Kidney (tissue), 13 donors: ENCODE measurements at regions not wholly inside any gene's neighbourhood (a gene's known extent, or its start where the extent isn't known, plus 50 kb on each side); places are given as distances from the start of the nearest gene placed in this dataset.
A peak's percentile ranks its signal among the peaks of the same experiment; 100 is the strongest.

ENCODE experiments used
- DNase-seq, 5 donors: peaks; one replicate each; pipeline ENCODE4 v3.0.0-alpha.2; 2013 to 2020
- FAIRE-seq: peaks from 2 replicates; lab custom pipeline; 2012; peaks lifted over from hg19 to GRCh38; lab: Jason Lieb, UNC
- H3K27ac ChIP-seq, 2 donors: one replicate each; pipeline ENCODE4 v1.7.0; 2013; ENCODE audit warnings: low read depth in 2 of 2, low read length in 2 of 2, inconsistent platforms in 1 of 2
- H3K27me3 ChIP-seq: one replicate; pipeline ENCODE4 v1.7.1; 2013; ENCODE audit warnings: low read length, inconsistent platforms; ENCODE audit not compliant: control insufficient read depth, insufficient read depth
- H3K36me3 ChIP-seq, 3 donors: one replicate each; pipeline versions ENCODE4 v1.7.0 to v1.7.1; 2013; ENCODE audit warnings: low read length in 3 of 3, control low read depth in 1 of 3, inconsistent platforms in 1 of 3; ENCODE audit not compliant: insufficient read depth in 3 of 3, control insufficient read depth in 2 of 3
- H3K4me1 ChIP-seq, 3 donors: one replicate each; pipeline versions ENCODE4 v1.7.0 to v1.7.1; 2013; ENCODE audit warnings: low read length in 3 of 3, inconsistent platforms in 1 of 3, low read depth in 1 of 3; ENCODE audit not compliant: control insufficient read depth in 2 of 3, insufficient read depth in 2 of 3
- H3K4me3 ChIP-seq, 3 donors: one replicate each; pipeline versions ENCODE4 v1.7.0 to v1.8.1; 2013; ENCODE audit warnings: low read length in 3 of 3, control low read depth in 1 of 3, inconsistent platforms in 1 of 3
- H3K9ac ChIP-seq, 3 donors: one replicate each; pipeline versions ENCODE4 v1.7.0 to v1.7.1; 2013; ENCODE audit warnings: low read length in 3 of 3, control low read depth in 1 of 3, inconsistent platforms in 1 of 3
- H3K9me3 ChIP-seq, 3 donors: one replicate each; pipeline versions ENCODE4 v1.7.0 to v1.7.1; 2013; ENCODE audit warnings: low read length in 3 of 3, control low read depth in 1 of 3, inconsistent platforms in 1 of 3; ENCODE audit not compliant: control insufficient read depth in 2 of 3, insufficient read depth in 1 of 3
- intact Hi-C: fragments of 100-400 bp; cut with DNase I; formaldehyde crosslinking; loops from one replicate; pipeline ENCODE4 v1.11.1; 2022
- TF ChIP-seq, protein P1 (sequence below): IDR thresholded peaks from 3 replicates; pipeline ENCODE4 v1.5.1; 2012; ENCODE audit warnings: mild to moderate bottlenecking, moderate library complexity, borderline replicate concordance; ENCODE audit not compliant: insufficient read depth; ENCODE audit errors: extremely low read depth
- donor health status: control.
- donor health status: control.
- donor health status: control.
- donor health status: control.
- donor health status: control.
- donor health status: DM: yes; HTN: yes; CAD: no.
- donor health status: Normal renal cell carcinoma (clear cell type).

DNA sequence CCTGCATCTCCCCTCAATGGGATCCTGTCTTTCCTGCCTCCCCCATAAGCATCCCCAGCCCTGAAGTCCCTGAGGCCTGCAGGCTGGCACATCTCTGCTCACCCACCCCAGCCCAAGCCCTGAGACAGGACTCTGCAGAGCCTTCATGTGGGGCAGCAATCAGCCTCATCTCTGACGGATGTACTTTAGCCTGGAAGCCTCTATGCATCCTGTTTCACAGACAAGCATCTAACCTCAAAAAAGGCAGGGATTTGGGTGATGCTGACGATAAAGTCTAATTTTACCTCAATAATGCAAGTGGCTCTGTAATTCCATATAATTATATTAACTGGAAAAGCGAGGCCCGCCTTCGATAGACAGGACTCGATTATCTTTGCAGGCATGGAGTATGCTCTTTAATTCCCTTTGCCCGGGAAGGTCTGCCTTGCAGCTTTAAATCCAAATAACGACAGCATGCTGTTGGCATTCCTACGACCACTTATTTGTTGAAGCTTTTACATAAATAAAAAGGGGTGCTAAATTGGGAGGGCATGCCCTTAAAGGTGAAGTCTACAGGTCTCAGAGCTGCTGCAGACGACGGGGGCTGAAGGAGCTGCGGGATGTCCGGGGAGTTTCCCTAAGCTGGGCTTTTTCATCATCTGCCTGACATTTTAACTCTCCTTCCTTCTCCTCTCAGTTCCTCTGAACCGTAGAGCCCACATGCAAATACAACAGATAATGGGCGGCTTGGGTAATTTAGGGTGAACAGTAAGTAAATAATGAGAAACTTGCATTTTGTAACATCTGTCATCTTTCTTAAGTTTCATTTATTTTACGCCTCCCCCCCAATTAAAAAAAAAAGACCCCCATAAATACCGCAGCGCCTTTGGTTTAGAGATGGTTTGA lies 211.5 kb downstream of the URI1 start:
- H3K9ac ChIP-seq = no peak overlapping the region
- FAIRE-seq = no peak

GRCh38 chr19:30154410-30154809 lies 212.4 kb downstream of the URI1 start:
- no peak for DNase-seq
- Histone ChIP-seq H3K27me3 (no peaks in the 10 kb centered on the region), H3K27ac (no peak overlapping the region), H3K9me3 (no peaks in the 10 kb centered on the region), H3K9ac (no peak overlapping the region), H3K4me1 (no peaks in the 10 kb centered on the region), H3K4me3 (no peak overlapping the region), H3K36me3 (no peaks in the 10 kb centered on the region)
- no peak for FAIRE-seq
- intact Hi-C loops = no loop called here
- TF ChIP-seq, protein P1, sequence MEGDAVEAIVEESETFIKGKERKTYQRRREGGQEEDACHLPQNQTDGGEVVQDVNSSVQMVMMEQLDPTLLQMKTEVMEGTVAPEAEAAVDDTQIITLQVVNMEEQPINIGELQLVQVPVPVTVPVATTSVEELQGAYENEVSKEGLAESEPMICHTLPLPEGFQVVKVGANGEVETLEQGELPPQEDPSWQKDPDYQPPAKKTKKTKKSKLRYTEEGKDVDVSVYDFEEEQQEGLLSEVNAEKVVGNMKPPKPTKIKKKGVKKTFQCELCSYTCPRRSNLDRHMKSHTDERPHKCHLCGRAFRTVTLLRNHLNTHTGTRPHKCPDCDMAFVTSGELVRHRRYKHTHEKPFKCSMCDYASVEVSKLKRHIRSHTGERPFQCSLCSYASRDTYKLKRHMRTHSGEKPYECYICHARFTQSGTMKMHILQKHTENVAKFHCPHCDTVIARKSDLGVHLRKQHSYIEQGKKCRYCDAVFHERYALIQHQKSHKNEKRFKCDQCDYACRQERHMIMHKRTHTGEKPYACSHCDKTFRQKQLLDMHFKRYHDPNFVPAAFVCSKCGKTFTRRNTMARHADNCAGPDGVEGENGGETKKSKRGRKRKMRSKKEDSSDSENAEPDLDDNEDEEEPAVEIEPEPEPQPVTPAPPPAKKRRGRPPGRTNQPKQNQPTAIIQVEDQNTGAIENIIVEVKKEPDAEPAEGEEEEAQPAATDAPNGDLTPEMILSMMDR = no peak

More for the DNA sequence above, 211.5 kb downstream of the URI1 start:
- no peaks in the 10 kb centered on the region for H3K27me3 ChIP-seq
- H3K36me3 ChIP-seq = no peaks in the 10 kb centered on the region
- H3K9me3 ChIP-seq = no peaks in the 10 kb centered on the region
- TF ChIP-seq, protein P1 = no peak
- DNase-seq = peak in 1 of 5 donors; percentile 25
- H3K4me3 ChIP-seq = no peak overlapping the region
- intact Hi-C loops = no loop called here
- H3K27ac ChIP-seq = no peak overlapping the region
- H3K4me1 ChIP-seq = no peaks in the 10 kb centered on the region

DNA sequence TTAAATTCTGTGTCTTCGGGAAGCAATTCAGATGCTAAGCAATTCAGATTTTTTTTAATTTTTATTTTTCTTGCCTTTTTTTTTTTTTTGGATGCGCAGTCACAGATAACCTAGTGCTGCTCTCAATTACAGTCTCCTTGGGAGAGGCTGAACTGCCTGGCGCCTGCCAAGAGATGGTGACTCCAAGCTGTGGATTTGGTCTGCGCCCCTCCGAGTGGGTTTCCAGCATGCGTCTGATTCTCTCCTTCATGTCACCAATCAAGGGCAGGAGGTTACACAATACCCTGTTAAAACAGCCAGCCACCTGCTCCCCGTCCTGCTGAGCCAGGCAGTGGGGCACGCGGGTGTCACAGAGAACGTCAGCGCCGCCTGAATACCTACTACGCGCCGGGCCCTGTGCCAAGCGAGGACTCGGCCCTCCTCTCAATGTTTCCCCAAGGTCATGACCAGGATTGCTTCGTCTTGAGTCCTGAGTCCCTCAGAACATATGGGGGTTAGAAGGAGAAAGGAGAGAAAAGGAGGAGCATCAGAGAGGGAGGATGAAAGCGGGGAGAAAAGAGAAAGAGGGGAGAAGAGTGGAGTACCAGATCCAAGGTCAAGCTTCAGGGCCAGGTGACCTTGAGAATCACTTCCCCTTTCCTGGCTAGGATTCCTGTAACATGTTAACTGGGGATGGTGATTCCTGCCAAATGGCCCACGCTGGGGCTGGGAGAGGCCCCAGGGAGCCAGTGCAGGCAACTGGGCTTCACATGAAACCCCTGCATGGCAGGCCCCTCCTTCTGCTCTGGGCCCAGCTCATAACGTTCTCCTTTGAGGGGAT lies 213.6 kb downstream of the URI1 start:
- no peak overlapping the region for H3K4me3 ChIP-seq
- no peak overlapping the region for H3K9ac ChIP-seq
- H3K4me1 ChIP-seq = no peaks in the 10 kb centered on the region
- intact Hi-C loops = no loop called here
- TF ChIP-seq, protein P1 = no peak
- no peak overlapping the region for H3K27ac ChIP-seq
- FAIRE-seq (no peak), DNase-seq (no peak)
- H3K9me3 ChIP-seq = no peaks in the 10 kb centered on the region
- H3K36me3 ChIP-seq = no peaks in the 10 kb centered on the region
- H3K27me3 ChIP-seq = no peaks in the 10 kb centered on the region
